GM21619 (cell line): ENCODE measurements at regions not wholly inside any gene's neighbourhood (a gene's known extent, or its start where the extent isn't known, plus 50 kb on each side); places are given as distances from the start of the nearest gene placed in this dataset.

Source experiments
- ATAC-seq: cut with Tn5 transposase; IDR thresholded peaks from one replicate; pipeline ENCODE4 v1.9.1; 2021; ENCODE audit not compliant: unreplicated experiment

GRCh38 chr2:20539776-20540586 is 93.1 kb downstream of the RHOB start:
- no peak for ATAC-seq

GRCh38 chr2:20540587-20541293 is 93.9 kb downstream of the RHOB start:
- no peak for ATAC-seq

GRCh38 chr2:20541294-20541640 is 94.4 kb downstream of the RHOB start:
- ATAC-seq, result no peak

GRCh38 chr2:20541651-20542050 is 94.8 kb downstream of the RHOB start:
- no peak for ATAC-seq

GRCh38 chr2:20542269-20542668 is 95.4 kb downstream of the RHOB start:
- no peak for ATAC-seq

- no peak for ATAC-seq
These were observed 96.0 kb downstream of the RHOB start for GRCh38 chr2:20542746-20543468.

GRCh38 chr2:20543469-20544152 is 96.7 kb downstream of the RHOB start:
- ATAC-seq, result no peak

- no peak for ATAC-seq
These were observed 97.4 kb downstream of the RHOB start for GRCh38 chr2:20544153-20544747.

- no peak for ATAC-seq
These were observed 101.8 kb downstream of the HS1BP3 start for GRCh38 chr2:20549144-20549543.

- ATAC-seq, result no peak
These were observed 101.1 kb downstream of the HS1BP3 start for GRCh38 chr2:20549691-20550348.

- ATAC-seq, result no peak
These were observed 99.5 kb downstream of the HS1BP3 start for GRCh38 chr2:20551260-20551944.

GRCh38 chr2:20551945-20552328 is 99.0 kb downstream of the HS1BP3 start:
- no peak for ATAC-seq

- ATAC-seq, result no peak
These were observed 98.1 kb downstream of the HS1BP3 start for GRCh38 chr2:20552847-20553246.

- no peak for ATAC-seq
These were observed 97.3 kb downstream of the HS1BP3 start for GRCh38 chr2:20553580-20553979.

- ATAC-seq, result no peak
These were observed 94.9 kb downstream of the HS1BP3 start for GRCh38 chr2:20555954-20556353.

- ATAC-seq, result no peak
These were observed 94.1 kb downstream of the HS1BP3 start for GRCh38 chr2:20556756-20557155.

- no peak for ATAC-seq
These were observed 93.7 kb downstream of the HS1BP3 start for GRCh38 chr2:20557226-20557625.

- ATAC-seq, result no peak
These were observed 93.3 kb downstream of the HS1BP3 start for GRCh38 chr2:20557635-20558034.

- no peak for ATAC-seq
These were observed 92.3 kb downstream of the HS1BP3 start for GRCh38 chr2:20558391-20559150.
